Vagina (tissue), 2 donors: ENCODE measurements at regions not wholly inside any gene's neighbourhood (a gene's known extent, or its start where the extent isn't known, plus 50 kb on each side); places are given as distances from the start of the nearest gene placed in this dataset.

Experiments
- CTCF ChIP-seq, 3 experiments: fragments of 450-650 bp in 2 of 3; fragments of 200-600 bp in 1 of 3; sonication (generic) in 1 of 3; IDR thresholded peaks; one replicate each; pipeline ENCODE4 v1.5.1; 2017 to 2019; ENCODE audit warnings: antibody characterized with exemption in 3 of 3, mild to moderate bottlenecking in 2 of 3, moderate library complexity in 2 of 3
- POLR2A ChIP-seq, 2 donors: fragments of 450-650 bp; IDR thresholded peaks; one replicate each; pipeline ENCODE4 v1.6.1; 2017; ENCODE audit warnings: antibody characterized with exemption in 2 of 2, mild to moderate bottlenecking in 2 of 2, moderate library complexity in 2 of 2
- POLR2AphosphoS5 ChIP-seq, 2 donors: sonication (generic); formaldehyde crosslinking; IDR thresholded peaks; one replicate each; pipeline ENCODE4 v1.9.0; 2017; ENCODE audit warnings: antibody characterized with exemption in 2 of 2, mild to moderate bottlenecking in 2 of 2, low read depth in 1 of 2; ENCODE audit not compliant: insufficient read depth in 1 of 2

GRCh38 chr5:6111131-6111530 is 267.2 kb downstream of the MED10 start:
- TF ChIP-seq CTCF (IDR thresholded peaks at IDR 0.05) (no peak), POLR2A (IDR thresholded peaks at IDR 0.05) (no peak), POLR2AphosphoS5 (IDR thresholded peaks at IDR 0.05; ENCODE audit: insufficient read depth in 1 of 2, low read depth in 1 of 2) (no peak)
